OCI-LY7 (cell line): ENCODE measurements at regions not wholly inside any gene's neighbourhood (a gene's known extent, or its start where the extent isn't known, plus 50 kb on each side); places are given as distances from the start of the nearest gene placed in this dataset.

ENCODE experiments used
- EZH2phosphoT487 ChIP-seq: fragments of 200-600 bp; sonication (generic); IDR thresholded peaks from 2 replicates; pipeline ENCODE4 v1.6.1; 2018; ENCODE audit warnings: low read depth, borderline replicate concordance, mild to moderate bottlenecking, mixed run types, antibody characterized with exemption, low read length, moderate library complexity, mixed read lengths
- TF ChIP-seq, protein P1 (sequence below): fragments of 200-600 bp; sonication (generic); conservative IDR thresholded peaks from 2 replicates; pipeline ENCODE4 v1.5.1; 2014; ENCODE audit warnings: mild to moderate bottlenecking, antibody characterized with exemption, low read length, moderate library complexity, mixed read lengths

DNA sequence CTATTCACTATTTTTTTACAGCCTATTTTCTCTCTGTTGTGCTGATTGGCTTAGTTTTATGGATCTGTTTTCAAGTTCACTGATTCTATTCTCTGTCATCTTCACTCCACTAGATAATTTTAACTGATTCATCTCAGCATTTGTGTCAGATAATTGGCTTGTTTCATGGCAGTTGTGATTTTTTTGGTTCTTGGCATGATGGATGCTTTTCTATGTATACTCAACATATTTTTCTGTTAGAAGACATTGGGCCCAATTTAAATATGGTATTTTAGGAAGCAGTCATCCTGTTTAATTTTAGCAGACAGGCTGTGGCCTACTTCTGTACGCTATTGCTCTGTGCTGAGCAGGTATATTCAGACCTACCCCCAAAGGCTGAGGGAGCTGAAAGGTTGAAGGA, 1865.3 kb upstream of the ACO1 start:
- TF ChIP-seq, protein P1, sequence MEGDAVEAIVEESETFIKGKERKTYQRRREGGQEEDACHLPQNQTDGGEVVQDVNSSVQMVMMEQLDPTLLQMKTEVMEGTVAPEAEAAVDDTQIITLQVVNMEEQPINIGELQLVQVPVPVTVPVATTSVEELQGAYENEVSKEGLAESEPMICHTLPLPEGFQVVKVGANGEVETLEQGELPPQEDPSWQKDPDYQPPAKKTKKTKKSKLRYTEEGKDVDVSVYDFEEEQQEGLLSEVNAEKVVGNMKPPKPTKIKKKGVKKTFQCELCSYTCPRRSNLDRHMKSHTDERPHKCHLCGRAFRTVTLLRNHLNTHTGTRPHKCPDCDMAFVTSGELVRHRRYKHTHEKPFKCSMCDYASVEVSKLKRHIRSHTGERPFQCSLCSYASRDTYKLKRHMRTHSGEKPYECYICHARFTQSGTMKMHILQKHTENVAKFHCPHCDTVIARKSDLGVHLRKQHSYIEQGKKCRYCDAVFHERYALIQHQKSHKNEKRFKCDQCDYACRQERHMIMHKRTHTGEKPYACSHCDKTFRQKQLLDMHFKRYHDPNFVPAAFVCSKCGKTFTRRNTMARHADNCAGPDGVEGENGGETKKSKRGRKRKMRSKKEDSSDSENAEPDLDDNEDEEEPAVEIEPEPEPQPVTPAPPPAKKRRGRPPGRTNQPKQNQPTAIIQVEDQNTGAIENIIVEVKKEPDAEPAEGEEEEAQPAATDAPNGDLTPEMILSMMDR: no peak
- TF ChIP-seq EZH2phosphoT487: no peak
